K562 (cell line): ENCODE measurements at regions not wholly inside any gene's neighbourhood (a gene's known extent, or its start where the extent isn't known, plus 50 kb on each side); places are given as distances from the start of the nearest gene placed in this dataset.

Experiments
- ARID1B ChIP-seq: fragments of 450-650 bp; IDR thresholded peaks from 2 replicates; pipeline ENCODE4 v1.6.1; 2016; ENCODE audit warnings: antibody characterized with exemption, mild to moderate bottlenecking, inconsistent platforms
- BCOR ChIP-seq: fragments of 450-650 bp; IDR thresholded peaks from 2 replicates; pipeline ENCODE4 v1.6.1; 2016
- ILK ChIP-seq: fragments of 450-650 bp; IDR thresholded peaks from 2 replicates; pipeline ENCODE4 v1.6.1; 2016; ENCODE audit warnings: missing genetic modification characterization, low read depth, mild to moderate bottlenecking, missing compliant biosample characterization, moderate library complexity, borderline replicate concordance
- TCFL5 ChIP-seq: fragments of 250-450 bp; sonication (Bioruptor Pico); conservative IDR thresholded peaks from 2 replicates; pipeline ENCODE4 v1.6.1; 2021; ENCODE audit warnings: mild to moderate bottlenecking, moderate library complexity, matching md5 sums
- TF ChIP-seq, protein P1 (sequence below), 2 experiments: fragments of 200-800 bp in 1 of 2; sonication (Bioruptor generic) in 1 of 2; sonication (generic) in 1 of 2; formaldehyde crosslinking in 1 of 2; IDR thresholded peaks in 1 of 2; conservative IDR thresholded peaks in 1 of 2; 2 replicates each; pipeline versions ENCODE4 v1.5.0 to v1.6.1; 2016 to 2020; ENCODE audit warnings: missing compliant biosample characterization in 1 of 2, missing genetic modification characterization in 1 of 2, missing genetic modification reagents in 1 of 2
- TF ChIP-seq, protein P2 (sequence below): fragments of 200-800 bp; sonication (Bioruptor generic); IDR thresholded peaks from 2 replicates; pipeline ENCODE4 v1.6.1; 2016; ENCODE audit warnings: missing genetic modification characterization, missing compliant biosample characterization
- TF ChIP-seq, protein P3 (sequence below): fragments of 450-650 bp; conservative IDR thresholded peaks from 2 replicates; pipeline ENCODE4 v1.6.1; 2016; ENCODE audit warnings: missing genetic modification characterization, low read depth, mild to moderate bottlenecking, control low read depth, missing compliant biosample characterization
- TF ChIP-seq, protein P4 (sequence below): fragments of 150-350 bp; conservative IDR thresholded peaks from 2 replicates; pipeline ENCODE4 v1.6.1; 2014; ENCODE audit warnings: low read length
- TF ChIP-seq, protein P5 (sequence below): IDR thresholded peaks from 2 replicates; pipeline ENCODE4 v1.6.1; 2014; ENCODE audit warnings: antibody characterized with exemption
- TF ChIP-seq, protein P6 (sequence below): fragments of 250-450 bp; sonication (Bioruptor Pico); IDR thresholded peaks from 2 replicates; pipeline ENCODE4 v1.5.0; 2020; ENCODE audit warnings: mild to moderate bottlenecking
- TF ChIP-seq, protein P7 (sequence below): fragments of 250-450 bp; sonication (Bioruptor Pico); IDR thresholded peaks from 2 replicates; pipeline ENCODE4 v1.5.0; 2021

DNA sequence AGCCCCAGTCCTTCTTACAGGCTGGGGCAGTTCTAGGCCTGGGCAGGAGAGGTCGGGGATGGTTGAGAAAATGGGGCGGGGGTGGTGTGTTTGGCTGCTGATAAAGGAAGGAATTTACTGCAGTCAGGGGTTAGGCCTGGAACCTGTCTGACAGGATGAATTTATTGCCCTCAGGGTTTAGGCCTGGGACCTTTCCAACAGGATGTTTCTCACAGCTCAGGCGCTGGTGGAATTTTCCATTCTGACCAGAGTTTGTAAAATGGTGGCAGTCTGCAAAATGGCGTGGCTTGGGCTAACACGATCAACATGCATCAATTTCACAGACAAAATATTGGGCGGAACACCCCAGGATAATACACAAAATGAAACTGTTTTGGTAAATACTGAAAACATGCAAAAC is 83.5 kb upstream of the SPIN4 start (continued):
- TF ChIP-seq, protein P1, sequence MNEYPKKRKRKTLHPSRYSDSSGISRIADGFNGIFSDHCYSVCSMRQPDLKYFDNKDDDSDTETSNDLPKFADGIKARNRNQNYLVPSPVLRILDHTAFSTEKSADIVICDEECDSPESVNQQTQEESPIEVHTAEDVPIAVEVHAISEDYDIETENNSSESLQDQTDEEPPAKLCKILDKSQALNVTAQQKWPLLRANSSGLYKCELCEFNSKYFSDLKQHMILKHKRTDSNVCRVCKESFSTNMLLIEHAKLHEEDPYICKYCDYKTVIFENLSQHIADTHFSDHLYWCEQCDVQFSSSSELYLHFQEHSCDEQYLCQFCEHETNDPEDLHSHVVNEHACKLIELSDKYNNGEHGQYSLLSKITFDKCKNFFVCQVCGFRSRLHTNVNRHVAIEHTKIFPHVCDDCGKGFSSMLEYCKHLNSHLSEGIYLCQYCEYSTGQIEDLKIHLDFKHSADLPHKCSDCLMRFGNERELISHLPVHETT (CRISPR knock-in tag; conservative IDR thresholded peaks at IDR 0.05 in 1 of 2, IDR thresholded peaks at IDR 0.05 in 1 of 2): peak in 1 of 2 experiments; percentile 96; a peak in 2 of 4 replicates
- TF ChIP-seq, protein P2, sequence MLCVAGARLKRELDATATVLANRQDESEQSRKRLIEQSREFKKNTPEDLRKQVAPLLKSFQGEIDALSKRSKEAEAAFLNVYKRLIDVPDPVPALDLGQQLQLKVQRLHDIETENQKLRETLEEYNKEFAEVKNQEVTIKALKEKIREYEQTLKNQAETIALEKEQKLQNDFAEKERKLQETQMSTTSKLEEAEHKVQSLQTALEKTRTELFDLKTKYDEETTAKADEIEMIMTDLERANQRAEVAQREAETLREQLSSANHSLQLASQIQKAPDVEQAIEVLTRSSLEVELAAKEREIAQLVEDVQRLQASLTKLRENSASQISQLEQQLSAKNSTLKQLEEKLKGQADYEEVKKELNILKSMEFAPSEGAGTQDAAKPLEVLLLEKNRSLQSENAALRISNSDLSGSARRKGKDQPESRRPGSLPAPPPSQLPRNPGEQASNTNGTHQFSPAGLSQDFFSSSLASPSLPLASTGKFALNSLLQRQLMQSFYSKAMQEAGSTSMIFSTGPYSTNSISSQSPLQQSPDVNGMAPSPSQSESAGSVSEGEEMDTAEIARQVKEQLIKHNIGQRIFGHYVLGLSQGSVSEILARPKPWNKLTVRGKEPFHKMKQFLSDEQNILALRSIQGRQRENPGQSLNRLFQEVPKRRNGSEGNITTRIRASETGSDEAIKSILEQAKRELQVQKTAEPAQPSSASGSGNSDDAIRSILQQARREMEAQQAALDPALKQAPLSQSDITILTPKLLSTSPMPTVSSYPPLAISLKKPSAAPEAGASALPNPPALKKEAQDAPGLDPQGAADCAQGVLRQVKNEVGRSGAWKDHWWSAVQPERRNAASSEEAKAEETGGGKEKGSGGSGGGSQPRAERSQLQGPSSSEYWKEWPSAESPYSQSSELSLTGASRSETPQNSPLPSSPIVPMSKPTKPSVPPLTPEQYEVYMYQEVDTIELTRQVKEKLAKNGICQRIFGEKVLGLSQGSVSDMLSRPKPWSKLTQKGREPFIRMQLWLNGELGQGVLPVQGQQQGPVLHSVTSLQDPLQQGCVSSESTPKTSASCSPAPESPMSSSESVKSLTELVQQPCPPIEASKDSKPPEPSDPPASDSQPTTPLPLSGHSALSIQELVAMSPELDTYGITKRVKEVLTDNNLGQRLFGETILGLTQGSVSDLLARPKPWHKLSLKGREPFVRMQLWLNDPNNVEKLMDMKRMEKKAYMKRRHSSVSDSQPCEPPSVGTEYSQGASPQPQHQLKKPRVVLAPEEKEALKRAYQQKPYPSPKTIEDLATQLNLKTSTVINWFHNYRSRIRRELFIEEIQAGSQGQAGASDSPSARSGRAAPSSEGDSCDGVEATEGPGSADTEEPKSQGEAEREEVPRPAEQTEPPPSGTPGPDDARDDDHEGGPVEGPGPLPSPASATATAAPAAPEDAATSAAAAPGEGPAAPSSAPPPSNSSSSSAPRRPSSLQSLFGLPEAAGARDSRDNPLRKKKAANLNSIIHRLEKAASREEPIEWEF (CRISPR knock-in tag): peak; percentile 95
- TF ChIP-seq BCOR (no peak), TCFL5 (0 out of 2 replicates have a peak, but pooled peaks have one; percentile 71), ARID1B (peak; percentile 87), ILK (tag) (peak; percentile 61; the same call in 1 of the 2 replicates)
- TF ChIP-seq, protein P3, sequence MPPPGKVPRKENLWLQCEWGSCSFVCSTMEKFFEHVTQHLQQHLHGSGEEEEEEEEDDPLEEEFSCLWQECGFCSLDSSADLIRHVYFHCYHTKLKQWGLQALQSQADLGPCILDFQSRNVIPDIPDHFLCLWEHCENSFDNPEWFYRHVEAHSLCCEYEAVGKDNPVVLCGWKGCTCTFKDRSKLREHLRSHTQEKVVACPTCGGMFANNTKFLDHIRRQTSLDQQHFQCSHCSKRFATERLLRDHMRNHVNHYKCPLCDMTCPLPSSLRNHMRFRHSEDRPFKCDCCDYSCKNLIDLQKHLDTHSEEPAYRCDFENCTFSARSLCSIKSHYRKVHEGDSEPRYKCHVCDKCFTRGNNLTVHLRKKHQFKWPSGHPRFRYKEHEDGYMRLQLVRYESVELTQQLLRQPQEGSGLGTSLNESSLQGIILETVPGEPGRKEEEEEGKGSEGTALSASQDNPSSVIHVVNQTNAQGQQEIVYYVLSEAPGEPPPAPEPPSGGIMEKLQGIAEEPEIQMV (tag): peak; percentile 75; the same call in 1 of the 2 replicates
- TF ChIP-seq, protein P4, sequence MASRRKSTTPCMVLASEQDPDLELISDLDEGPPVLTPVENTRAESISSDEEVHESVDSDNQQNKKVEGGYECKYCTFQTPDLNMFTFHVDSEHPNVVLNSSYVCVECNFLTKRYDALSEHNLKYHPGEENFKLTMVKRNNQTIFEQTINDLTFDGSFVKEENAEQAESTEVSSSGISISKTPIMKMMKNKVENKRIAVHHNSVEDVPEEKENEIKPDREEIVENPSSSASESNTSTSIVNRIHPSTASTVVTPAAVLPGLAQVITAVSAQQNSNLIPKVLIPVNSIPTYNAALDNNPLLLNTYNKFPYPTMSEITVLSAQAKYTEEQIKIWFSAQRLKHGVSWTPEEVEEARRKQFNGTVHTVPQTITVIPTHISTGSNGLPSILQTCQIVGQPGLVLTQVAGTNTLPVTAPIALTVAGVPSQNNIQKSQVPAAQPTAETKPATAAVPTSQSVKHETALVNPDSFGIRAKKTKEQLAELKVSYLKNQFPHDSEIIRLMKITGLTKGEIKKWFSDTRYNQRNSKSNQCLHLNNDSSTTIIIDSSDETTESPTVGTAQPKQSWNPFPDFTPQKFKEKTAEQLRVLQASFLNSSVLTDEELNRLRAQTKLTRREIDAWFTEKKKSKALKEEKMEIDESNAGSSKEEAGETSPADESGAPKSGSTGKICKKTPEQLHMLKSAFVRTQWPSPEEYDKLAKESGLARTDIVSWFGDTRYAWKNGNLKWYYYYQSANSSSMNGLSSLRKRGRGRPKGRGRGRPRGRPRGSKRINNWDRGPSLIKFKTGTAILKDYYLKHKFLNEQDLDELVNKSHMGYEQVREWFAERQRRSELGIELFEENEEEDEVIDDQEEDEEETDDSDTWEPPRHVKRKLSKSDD: peak; percentile 86; the same call in 1 of the 2 replicates
- TF ChIP-seq, protein P5, sequence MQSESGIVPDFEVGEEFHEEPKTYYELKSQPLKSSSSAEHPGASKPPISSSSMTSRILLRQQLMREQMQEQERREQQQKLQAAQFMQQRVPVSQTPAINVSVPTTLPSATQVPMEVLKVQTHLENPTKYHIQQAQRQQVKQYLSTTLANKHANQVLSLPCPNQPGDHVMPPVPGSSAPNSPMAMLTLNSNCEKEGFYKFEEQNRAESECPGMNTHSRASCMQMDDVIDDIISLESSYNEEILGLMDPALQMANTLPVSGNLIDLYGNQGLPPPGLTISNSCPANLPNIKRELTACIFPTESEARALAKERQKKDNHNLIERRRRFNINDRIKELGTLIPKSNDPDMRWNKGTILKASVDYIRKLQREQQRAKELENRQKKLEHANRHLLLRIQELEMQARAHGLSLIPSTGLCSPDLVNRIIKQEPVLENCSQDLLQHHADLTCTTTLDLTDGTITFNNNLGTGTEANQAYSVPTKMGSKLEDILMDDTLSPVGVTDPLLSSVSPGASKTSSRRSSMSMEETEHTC: no peak
- TF ChIP-seq, protein P6, sequence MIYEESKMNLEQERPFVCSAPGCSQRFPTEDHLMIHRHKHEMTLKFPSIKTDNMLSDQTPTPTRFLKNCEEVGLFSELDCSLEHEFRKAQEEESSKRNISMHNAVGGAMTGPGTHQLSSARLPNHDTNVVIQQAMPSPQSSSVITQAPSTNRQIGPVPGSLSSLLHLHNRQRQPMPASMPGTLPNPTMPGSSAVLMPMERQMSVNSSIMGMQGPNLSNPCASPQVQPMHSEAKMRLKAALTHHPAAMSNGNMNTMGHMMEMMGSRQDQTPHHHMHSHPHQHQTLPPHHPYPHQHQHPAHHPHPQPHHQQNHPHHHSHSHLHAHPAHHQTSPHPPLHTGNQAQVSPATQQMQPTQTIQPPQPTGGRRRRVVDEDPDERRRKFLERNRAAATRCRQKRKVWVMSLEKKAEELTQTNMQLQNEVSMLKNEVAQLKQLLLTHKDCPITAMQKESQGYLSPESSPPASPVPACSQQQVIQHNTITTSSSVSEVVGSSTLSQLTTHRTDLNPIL (CRISPR knock-in tag): no peak
- TF ChIP-seq, protein P7, sequence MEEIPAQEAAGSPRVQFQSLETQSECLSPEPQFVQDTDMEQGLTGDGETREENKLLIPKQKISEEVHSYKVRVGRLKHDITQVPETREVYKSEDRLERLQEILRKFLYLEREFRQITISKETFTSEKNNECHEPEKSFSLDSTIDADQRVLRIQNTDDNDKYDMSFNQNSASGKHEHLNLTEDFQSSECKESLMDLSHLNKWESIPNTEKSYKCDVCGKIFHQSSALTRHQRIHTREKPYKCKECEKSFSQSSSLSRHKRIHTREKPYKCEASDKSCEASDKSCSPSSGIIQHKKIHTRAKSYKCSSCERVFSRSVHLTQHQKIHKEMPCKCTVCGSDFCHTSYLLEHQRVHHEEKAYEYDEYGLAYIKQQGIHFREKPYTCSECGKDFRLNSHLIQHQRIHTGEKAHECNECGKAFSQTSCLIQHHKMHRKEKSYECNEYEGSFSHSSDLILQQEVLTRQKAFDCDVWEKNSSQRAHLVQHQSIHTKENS (CRISPR knock-in tag): no peak
